Loucy (cell line): ENCODE measurements at regions not wholly inside any gene's neighbourhood (a gene's known extent, or its start where the extent isn't known, plus 50 kb on each side); places are given as distances from the start of the nearest gene placed in this dataset.

Experiments
- H2AFZ ChIP-seq: fragments of 200-600 bp; sonication (generic); 2 replicates; pipeline ENCODE4 v1.6.0; 2016; ENCODE audit warnings: antibody characterized with exemption, mild to moderate bottlenecking, low read length, moderate library complexity
- H3F3A ChIP-seq: fragments of 200-600 bp; 2 replicates; pipeline ENCODE4 v1.6.0; 2016; ENCODE audit warnings: antibody characterized with exemption, low read depth, mild to moderate bottlenecking
- H3K27me3 ChIP-seq: fragments of 200-600 bp; sonication (generic); 2 replicates; pipeline ENCODE4 v1.6.1; 2014; ENCODE audit warnings: low read length, mild to moderate bottlenecking; ENCODE audit not compliant: insufficient read depth, poor library complexity, severe bottlenecking
- H3K36me3 ChIP-seq: fragments of 200-600 bp; sonication (generic); 2 replicates; pipeline ENCODE4 v1.6.1; 2016; ENCODE audit warnings: low read length; ENCODE audit not compliant: insufficient read depth
- H3K4me1 ChIP-seq: fragments of 200-600 bp; sonication (generic); 2 replicates; pipeline ENCODE4 v1.5.1; 2014; ENCODE audit warnings: low read length, mild to moderate bottlenecking; ENCODE audit not compliant: insufficient read depth, poor library complexity, severe bottlenecking
- H3K4me2 ChIP-seq: fragments of 200-600 bp; sonication (generic); 2 replicates; pipeline ENCODE4 v1.6.0; 2014; ENCODE audit warnings: antibody characterized with exemption, low read length, low read depth, mild to moderate bottlenecking; ENCODE audit not compliant: poor library complexity, severe bottlenecking
- H3K4me3 ChIP-seq: fragments of 200-600 bp; sonication (generic); 2 replicates; pipeline ENCODE4 v1.5.1; 2014; ENCODE audit warnings: low read length, mild to moderate bottlenecking, mixed read lengths; ENCODE audit not compliant: poor library complexity, severe bottlenecking
- H3K79me2 ChIP-seq: fragments of 200-600 bp; sonication (generic); 2 replicates; pipeline ENCODE4 v1.6.1; 2014; ENCODE audit warnings: low read length; ENCODE audit not compliant: insufficient read depth
- H3K9ac ChIP-seq: fragments of 200-600 bp; sonication (generic); 2 replicates; pipeline ENCODE4 v1.6.0; 2014; ENCODE audit warnings: mild to moderate bottlenecking, low read depth, low read length, moderate library complexity; ENCODE audit not compliant: poor library complexity, severe bottlenecking
- H3K9me2 ChIP-seq: fragments of 200-600 bp; sonication (generic); replicated peaks from 2 replicates; pipeline ENCODE4 v1.6.1; 2016; ENCODE audit warnings: low read depth, low read length, mixed read lengths
- H3K9me3 ChIP-seq: fragments of 200-600 bp; sonication (generic); 2 replicates; pipeline ENCODE4 v1.6.1; 2014; ENCODE audit warnings: mild to moderate bottlenecking, antibody characterized with exemption, low read length, low read depth; ENCODE audit not compliant: insufficient read depth
- H4K20me1 ChIP-seq: fragments of 200-600 bp; sonication (generic); 2 replicates; pipeline ENCODE4 v1.6.0; 2014; ENCODE audit warnings: antibody characterized with exemption, low read length, mild to moderate bottlenecking; ENCODE audit not compliant: insufficient read depth, poor library complexity, severe bottlenecking
- EZH2phosphoT487 ChIP-seq: fragments of 200-600 bp; IDR thresholded peaks from 2 replicates; pipeline ENCODE4 v1.6.1; 2018; ENCODE audit warnings: antibody characterized with exemption, mild to moderate bottlenecking, moderate library complexity, borderline replicate concordance
- TF ChIP-seq, protein P1 (sequence below): fragments of 200-600 bp; sonication (generic); conservative IDR thresholded peaks from 2 replicates; pipeline ENCODE4 v1.5.1; 2014; ENCODE audit warnings: mild to moderate bottlenecking, antibody characterized with exemption, low read length

DNA sequence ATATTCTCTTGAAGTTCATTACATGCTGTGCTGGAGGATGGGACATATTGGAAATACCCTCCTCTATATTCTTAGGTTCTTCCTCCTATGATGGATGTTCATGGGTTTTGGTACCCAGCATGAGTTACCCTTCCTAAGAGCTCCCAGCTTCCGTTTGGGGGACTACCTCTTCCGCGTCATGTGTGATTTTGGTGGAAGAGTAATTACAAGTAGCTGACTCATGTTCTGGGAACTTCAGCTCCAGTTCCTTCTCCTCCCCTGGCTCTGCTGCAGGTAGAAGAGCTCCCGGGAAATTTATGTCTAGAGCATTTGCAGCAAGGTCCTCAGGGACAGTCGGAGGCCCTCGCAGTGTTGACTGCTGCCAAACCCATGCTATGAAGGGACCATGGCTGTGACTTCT is 208.8 kb upstream of the IL12A start:
- Histone ChIP-seq H2AFZ (no peak overlapping the region), H3K36me3 (no peaks in the 10 kb centered on the region), H3K9me3 (no peaks in the 10 kb centered on the region), H3K27me3 (no peaks in the 10 kb centered on the region), H3K4me2 (no peak overlapping the region), H3K4me1 (no peaks in the 10 kb centered on the region), H3K9ac (no peak overlapping the region), H3K79me2 (no peaks in the 10 kb centered on the region), H3F3A (no peaks in the 10 kb centered on the region), H3K9me2 (no peaks in the 10 kb centered on the region), H3K4me3 (no peak overlapping the region), H4K20me1 (no peaks in the 10 kb centered on the region)
- TF ChIP-seq, protein P1, sequence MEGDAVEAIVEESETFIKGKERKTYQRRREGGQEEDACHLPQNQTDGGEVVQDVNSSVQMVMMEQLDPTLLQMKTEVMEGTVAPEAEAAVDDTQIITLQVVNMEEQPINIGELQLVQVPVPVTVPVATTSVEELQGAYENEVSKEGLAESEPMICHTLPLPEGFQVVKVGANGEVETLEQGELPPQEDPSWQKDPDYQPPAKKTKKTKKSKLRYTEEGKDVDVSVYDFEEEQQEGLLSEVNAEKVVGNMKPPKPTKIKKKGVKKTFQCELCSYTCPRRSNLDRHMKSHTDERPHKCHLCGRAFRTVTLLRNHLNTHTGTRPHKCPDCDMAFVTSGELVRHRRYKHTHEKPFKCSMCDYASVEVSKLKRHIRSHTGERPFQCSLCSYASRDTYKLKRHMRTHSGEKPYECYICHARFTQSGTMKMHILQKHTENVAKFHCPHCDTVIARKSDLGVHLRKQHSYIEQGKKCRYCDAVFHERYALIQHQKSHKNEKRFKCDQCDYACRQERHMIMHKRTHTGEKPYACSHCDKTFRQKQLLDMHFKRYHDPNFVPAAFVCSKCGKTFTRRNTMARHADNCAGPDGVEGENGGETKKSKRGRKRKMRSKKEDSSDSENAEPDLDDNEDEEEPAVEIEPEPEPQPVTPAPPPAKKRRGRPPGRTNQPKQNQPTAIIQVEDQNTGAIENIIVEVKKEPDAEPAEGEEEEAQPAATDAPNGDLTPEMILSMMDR, result no peak
- no peak for TF ChIP-seq EZH2phosphoT487

DNA sequence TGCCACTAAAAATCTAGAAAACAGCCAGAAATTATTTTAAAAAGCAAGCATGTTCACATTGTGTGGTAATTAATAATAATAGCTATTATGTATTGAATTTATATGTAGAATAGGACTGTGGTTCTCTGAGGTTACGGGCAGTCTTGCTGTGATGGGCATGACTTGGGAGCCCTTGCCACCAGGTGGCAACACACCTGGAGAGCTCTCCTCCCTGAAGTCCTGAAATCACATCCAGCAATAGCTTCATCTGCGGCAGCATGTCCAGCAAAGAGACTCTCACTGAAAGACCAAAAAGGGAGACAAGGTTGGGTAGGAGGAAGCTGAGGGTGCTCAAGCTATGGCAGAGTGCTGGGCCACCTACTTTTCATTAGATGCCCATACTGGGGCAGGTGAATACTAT is 206.8 kb upstream of the IL12A start:
- H3K9ac ChIP-seq, result no peak overlapping the region
- no peaks in the 10 kb centered on the region for H3K9me3 ChIP-seq
- no peaks in the 10 kb centered on the region for H3K36me3 ChIP-seq
- H3K4me1 ChIP-seq, result no peaks in the 10 kb centered on the region
- H3K27me3 ChIP-seq, result no peaks in the 10 kb centered on the region
- no peaks in the 10 kb centered on the region for H3K9me2 ChIP-seq
- no peak overlapping the region for H3K4me3 ChIP-seq
- no peaks in the 10 kb centered on the region for H3F3A ChIP-seq
- H2AFZ ChIP-seq, result no peak overlapping the region
- H3K79me2 ChIP-seq, result no peaks in the 10 kb centered on the region
- TF ChIP-seq, protein P1, result no peak
- no peak for TF ChIP-seq EZH2phosphoT487
- no peaks in the 10 kb centered on the region for H4K20me1 ChIP-seq
- H3K4me2 ChIP-seq, result no peak overlapping the region

DNA sequence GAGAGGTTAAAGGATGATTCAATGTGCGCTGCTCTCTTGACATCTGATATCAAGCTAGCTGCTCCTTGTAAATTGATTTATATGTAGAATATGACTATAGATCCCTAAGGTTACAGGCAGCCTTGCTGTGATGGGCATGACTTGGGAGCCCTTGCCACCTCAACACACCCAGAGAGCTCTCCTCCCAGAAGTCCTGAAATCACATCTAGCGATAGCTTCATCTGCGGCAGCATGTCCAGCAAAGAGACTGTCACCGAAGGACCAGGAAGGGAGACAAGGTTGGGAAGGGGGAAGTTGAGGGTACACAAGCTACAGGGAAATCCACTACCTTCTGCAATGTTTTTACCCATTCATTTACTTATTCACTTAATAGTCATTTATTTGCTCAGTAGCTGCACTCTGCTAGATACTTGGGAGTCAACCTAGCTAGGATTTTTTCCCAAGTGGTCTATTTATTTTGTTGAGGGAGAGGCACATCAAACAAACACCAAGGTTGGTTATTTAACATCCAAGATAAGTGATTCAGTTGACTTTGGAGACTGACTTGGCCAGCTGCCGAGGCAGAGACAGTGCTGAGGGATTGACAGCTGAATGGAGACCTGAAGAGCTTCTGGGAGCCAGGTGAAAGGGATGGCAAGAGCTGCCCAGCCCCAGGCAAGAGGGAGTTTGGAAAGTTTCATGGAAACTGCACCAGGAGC is 205.8 kb upstream of the IL12A start:
- H2AFZ ChIP-seq, result no peak overlapping the region
- H3K79me2 ChIP-seq, result no peaks in the 10 kb centered on the region
- H3K9me2 ChIP-seq, result no peaks in the 10 kb centered on the region
- H3K9me3 ChIP-seq, result no peaks in the 10 kb centered on the region
- no peaks in the 10 kb centered on the region for H3K36me3 ChIP-seq
- H3K4me2 ChIP-seq, result no peak overlapping the region
- H3K27me3 ChIP-seq, result no peaks in the 10 kb centered on the region
- no peak for TF ChIP-seq EZH2phosphoT487
- TF ChIP-seq, protein P1, result no peak
- H4K20me1 ChIP-seq, result no peaks in the 10 kb centered on the region
- no peaks in the 10 kb centered on the region for H3K4me1 ChIP-seq
- no peak overlapping the region for H3K9ac ChIP-seq
- H3K4me3 ChIP-seq, result no peak overlapping the region
- H3F3A ChIP-seq, result no peaks in the 10 kb centered on the region
